OCI-LY7 (cell line): ENCODE measurements at regions not wholly inside any gene's neighbourhood (a gene's known extent, or its start where the extent isn't known, plus 50 kb on each side); places are given as distances from the start of the nearest gene placed in this dataset.

Experiments
- EZH2phosphoT487 ChIP-seq: fragments of 200-600 bp; sonication (generic); IDR thresholded peaks from 2 replicates; pipeline ENCODE4 v1.6.1; 2018; ENCODE audit warnings: low read depth, borderline replicate concordance, mild to moderate bottlenecking, mixed run types, antibody characterized with exemption, low read length, moderate library complexity, mixed read lengths
- TF ChIP-seq, protein P1 (sequence below): fragments of 200-600 bp; sonication (generic); conservative IDR thresholded peaks from 2 replicates; pipeline ENCODE4 v1.5.1; 2014; ENCODE audit warnings: mild to moderate bottlenecking, antibody characterized with exemption, low read length, moderate library complexity, mixed read lengths

GRCh38 chr22:22743128-22743760 lies 98.8 kb downstream of the GGTLC2 start:
- TF ChIP-seq, protein P1, sequence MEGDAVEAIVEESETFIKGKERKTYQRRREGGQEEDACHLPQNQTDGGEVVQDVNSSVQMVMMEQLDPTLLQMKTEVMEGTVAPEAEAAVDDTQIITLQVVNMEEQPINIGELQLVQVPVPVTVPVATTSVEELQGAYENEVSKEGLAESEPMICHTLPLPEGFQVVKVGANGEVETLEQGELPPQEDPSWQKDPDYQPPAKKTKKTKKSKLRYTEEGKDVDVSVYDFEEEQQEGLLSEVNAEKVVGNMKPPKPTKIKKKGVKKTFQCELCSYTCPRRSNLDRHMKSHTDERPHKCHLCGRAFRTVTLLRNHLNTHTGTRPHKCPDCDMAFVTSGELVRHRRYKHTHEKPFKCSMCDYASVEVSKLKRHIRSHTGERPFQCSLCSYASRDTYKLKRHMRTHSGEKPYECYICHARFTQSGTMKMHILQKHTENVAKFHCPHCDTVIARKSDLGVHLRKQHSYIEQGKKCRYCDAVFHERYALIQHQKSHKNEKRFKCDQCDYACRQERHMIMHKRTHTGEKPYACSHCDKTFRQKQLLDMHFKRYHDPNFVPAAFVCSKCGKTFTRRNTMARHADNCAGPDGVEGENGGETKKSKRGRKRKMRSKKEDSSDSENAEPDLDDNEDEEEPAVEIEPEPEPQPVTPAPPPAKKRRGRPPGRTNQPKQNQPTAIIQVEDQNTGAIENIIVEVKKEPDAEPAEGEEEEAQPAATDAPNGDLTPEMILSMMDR: no peak
- TF ChIP-seq EZH2phosphoT487: no peak
